Lower lobe of right lung (tissue), 2 donors: ENCODE measurements at regions not wholly inside any gene's neighbourhood (a gene's known extent, or its start where the extent isn't known, plus 50 kb on each side); places are given as distances from the start of the nearest gene placed in this dataset.
"Not testable (repeated sequence)": the region's sequence is repeated elsewhere in the genome, so short reads cannot be mapped to it uniquely, and the experiment has no call there.

Experiments used
- ATAC-seq, 2 donors: fragments of 200-7000 bp; cut with Tn5 transposase; one replicate each; pipeline ENCODE4 v1.9.1; 2020 to 2022; ENCODE audit warnings: mild to moderate bottlenecking in 2 of 2, moderate library complexity in 2 of 2
- DNase-seq: peaks from one replicate; pipeline ENCODE4 v3.0.0-alpha.2; 2020
- H3K27ac ChIP-seq: fragments of 200-600 bp; one replicate; pipeline ENCODE4 v1.8.0; 2022
- H3K27me3 ChIP-seq: fragments of 200-600 bp; one replicate; pipeline ENCODE4 v1.8.0; 2022; ENCODE audit warnings: low read depth
- H3K36me3 ChIP-seq: fragments of 200-600 bp; one replicate; pipeline ENCODE4 v1.8.0; 2022; ENCODE audit warnings: mild to moderate bottlenecking
- H3K4me1 ChIP-seq: fragments of 200-600 bp; one replicate; pipeline ENCODE4 v1.8.0; 2022
- H3K4me3 ChIP-seq: fragments of 200-600 bp; one replicate; pipeline ENCODE4 v1.8.0; 2022; ENCODE audit warnings: mild to moderate bottlenecking
- H3K9me3 ChIP-seq: fragments of 200-600 bp; one replicate; pipeline ENCODE4 v1.8.0; 2022
- CTCF ChIP-seq: fragments of 200-600 bp; IDR thresholded peaks from one replicate; pipeline ENCODE4 v1.8.0; 2022; ENCODE audit warnings: antibody characterized with exemption, mild to moderate bottlenecking
- intact Hi-C: fragments of 100-400 bp; cut with DNase I; formaldehyde crosslinking; loops from one replicate; pipeline ENCODE4 v1.11.0; 2022
- donor health status: DM: no; HTN: yes; CAD: no; lungs with severe emphysema.

GRCh38 chr21:27528697-27529096 is 561.8 kb upstream of the ADAMTS5 start:
- intact Hi-C loops: no loop called here
- Histone ChIP-seq H3K4me1 (no peaks in the 10 kb centered on the region), H3K9me3 (no peaks in the 10 kb centered on the region), H3K4me3 (no peak overlapping the region), H3K27ac (no peak overlapping the region), H3K27me3 (no peaks in the 10 kb centered on the region), H3K36me3 (no peaks in the 10 kb centered on the region)
- DNase-seq: no peak
- no peak for ATAC-seq
- no peak for TF ChIP-seq CTCF

- intact Hi-C loops: no loop called here
- Histone ChIP-seq H3K4me1 (no peaks in the 10 kb centered on the region), H3K4me3 (no peak overlapping the region), H3K27me3 (no peaks in the 10 kb centered on the region), H3K9me3 (no peaks in the 10 kb centered on the region), H3K27ac (no peak overlapping the region), H3K36me3 (no peaks in the 10 kb centered on the region)
- ATAC-seq (no peak), DNase-seq (no peak)
- TF ChIP-seq CTCF: no peak
Observed at GRCh38 chr21:27526451-27526850, 559.6 kb upstream of the ADAMTS5 start.

GRCh38 chr21:27525780-27526179 is 558.9 kb upstream of the ADAMTS5 start:
- Histone ChIP-seq H3K4me3 (no peak overlapping the region), H3K4me1 (no peaks in the 10 kb centered on the region), H3K9me3 (no peaks in the 10 kb centered on the region), H3K27ac (no peak overlapping the region), H3K36me3 (no peaks in the 10 kb centered on the region), H3K27me3 (no peaks in the 10 kb centered on the region)
- intact Hi-C loops: no loop called here
- no peak for TF ChIP-seq CTCF
- DNase-seq (no peak), ATAC-seq (no peak)

GRCh38 chr21:27519361-27519760 is 552.5 kb upstream of the ADAMTS5 start:
- TF ChIP-seq CTCF: no peak
- no peak for ATAC-seq
- Histone ChIP-seq H3K36me3 (no peaks in the 10 kb centered on the region), H3K27ac (no peak overlapping the region), H3K27me3 (no peaks in the 10 kb centered on the region), H3K9me3 (peaks cover 8% of the 10 kb centered on the region), H3K4me1 (no peaks in the 10 kb centered on the region), H3K4me3 (no peak overlapping the region)
- intact Hi-C loops: no loop called here
- no peak for DNase-seq

GRCh38 chr21:27517177-27517576 is 550.3 kb upstream of the ADAMTS5 start:
- DNase-seq, H3K9me3 ChIP-seq, H3K4me3 ChIP-seq, H3K36me3 ChIP-seq, intact Hi-C loops, ATAC-seq, H3K27ac ChIP-seq, H3K4me1 ChIP-seq, H3K27me3 ChIP-seq: not testable (repeated sequence)

- H3K36me3 ChIP-seq: no peaks in the 10 kb centered on the region
- ATAC-seq: no peak
- DNase-seq: no peak
- no peak overlapping the region for H3K27ac ChIP-seq
- H3K9me3 ChIP-seq: peaks cover 8% of the 10 kb centered on the region
- intact Hi-C loops: no loop called here
- no peaks in the 10 kb centered on the region for H3K4me1 ChIP-seq
- no peak for TF ChIP-seq CTCF
- H3K4me3 ChIP-seq: no peak overlapping the region
- no peaks in the 10 kb centered on the region for H3K27me3 ChIP-seq
Observed at GRCh38 chr21:27515676-27516075, 548.8 kb upstream of the ADAMTS5 start.
